HTR-8/SVneo (cell line): ENCODE measurements at regions not wholly inside any gene's neighbourhood (a gene's known extent, or its start where the extent isn't known, plus 50 kb on each side); places are given as distances from the start of the nearest gene placed in this dataset.
A peak's percentile ranks its signal among the peaks of the same experiment; 100 is the strongest.
"Not testable (repeated sequence)": the region's sequence is repeated elsewhere in the genome, so short reads cannot be mapped to it uniquely, and the experiment has no call there.

Experiments used
- DNase-seq: peaks from one replicate; pipeline ENCODE4 v3.0.0; 2011; ENCODE audit warnings: low spot score, mixed read lengths; ENCODE audit not compliant: insufficient read length
- FAIRE-seq: peaks from 2 replicates; lab custom pipeline; 2011; peaks lifted over from hg19 to GRCh38; lab: Jason Lieb, UNC

GRCh38 chr11:47928426-47928825, 51.9 kb upstream of the PTPRJ start:
- DNase-seq (no peak), FAIRE-seq (no peak)

DNA sequence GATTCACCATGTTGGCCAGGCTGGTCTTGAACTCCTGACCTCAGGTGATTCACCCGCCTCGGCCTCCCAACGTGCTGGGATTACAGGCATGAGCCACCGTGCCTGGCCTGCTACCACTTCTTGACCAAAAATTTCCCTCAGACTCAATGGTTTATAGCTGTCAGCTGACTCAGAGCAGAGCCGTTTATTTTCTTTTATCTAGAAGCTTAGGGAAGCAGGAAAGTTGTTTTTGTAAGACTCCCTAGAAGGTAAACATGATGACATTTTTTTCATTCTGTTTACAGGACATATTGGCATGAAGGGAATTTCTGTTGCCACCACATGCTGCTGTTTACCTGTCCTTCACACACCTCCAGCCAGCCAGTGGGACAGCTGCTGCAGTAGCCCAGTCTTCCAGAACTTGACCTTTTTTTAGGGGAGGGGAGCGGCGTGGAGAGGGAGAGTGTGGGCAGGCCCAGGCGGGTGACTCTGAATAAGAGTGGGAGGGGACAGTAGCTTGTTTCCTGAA, 56.1 kb upstream of the PTPRJ start:
- DNase-seq, result peak; percentile 48

GRCh38 chr11:47923667-47924066, 56.7 kb upstream of the PTPRJ start:
- FAIRE-seq, result no peak
- no peak for DNase-seq

More for the DNA sequence above, 56.1 kb upstream of the PTPRJ start:
- no peak for FAIRE-seq

DNA sequence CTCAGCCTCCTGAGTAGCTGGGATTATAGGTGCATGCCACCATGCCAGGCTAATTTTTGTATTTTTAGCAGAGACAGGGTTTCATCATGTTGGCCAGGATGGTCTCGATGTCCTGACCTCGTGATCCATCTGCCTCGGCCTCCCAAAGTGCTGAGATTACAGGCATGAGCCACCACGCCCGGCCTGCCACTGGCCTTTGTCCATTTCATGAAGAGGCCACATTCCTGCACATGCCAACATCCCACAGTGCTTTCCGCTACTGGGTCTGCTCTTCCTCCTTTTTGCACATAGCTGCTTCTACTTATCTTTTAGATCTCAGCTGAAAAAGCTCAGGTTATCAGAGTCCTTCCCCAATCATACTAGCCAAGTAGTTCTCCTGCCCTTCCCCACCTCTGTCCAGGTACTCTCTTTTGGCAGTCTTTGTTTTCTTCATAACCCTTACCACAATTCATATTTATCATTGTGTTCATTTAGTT, 59.2 kb upstream of the PTPRJ start:
- FAIRE-seq, DNase-seq: not testable (repeated sequence)

DNA sequence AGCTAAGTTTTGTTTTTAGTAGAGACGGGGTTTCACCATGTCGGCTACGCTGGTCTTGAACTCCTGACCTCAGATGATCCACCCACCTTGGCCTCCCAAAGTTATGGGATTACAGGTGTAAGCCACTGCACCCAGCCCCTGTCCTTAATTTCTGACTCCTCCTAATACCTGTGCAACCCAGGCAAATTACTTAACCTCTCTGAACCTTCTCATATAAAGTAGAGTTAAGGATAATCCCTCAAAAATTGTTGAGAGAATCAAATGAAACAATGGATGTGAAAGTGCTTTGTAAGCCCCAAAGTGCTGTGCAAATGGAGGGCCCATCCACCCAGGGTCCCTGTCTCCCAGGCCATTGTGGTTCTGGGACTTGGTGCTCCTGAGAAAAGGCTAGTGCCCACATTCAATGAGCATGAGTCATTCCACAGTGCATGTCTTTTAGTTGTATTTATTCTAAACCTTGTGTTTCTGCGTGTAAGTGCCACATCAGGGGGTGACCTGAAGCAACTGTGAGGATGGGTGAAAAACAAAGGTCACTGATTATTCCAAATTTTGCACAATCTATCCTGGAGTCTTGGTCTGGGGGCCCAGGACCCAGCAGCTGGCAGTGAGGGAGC, 61.4 kb upstream of the PTPRJ start:
- DNase-seq (peak; percentile 60), FAIRE-seq (no peak)

DNA sequence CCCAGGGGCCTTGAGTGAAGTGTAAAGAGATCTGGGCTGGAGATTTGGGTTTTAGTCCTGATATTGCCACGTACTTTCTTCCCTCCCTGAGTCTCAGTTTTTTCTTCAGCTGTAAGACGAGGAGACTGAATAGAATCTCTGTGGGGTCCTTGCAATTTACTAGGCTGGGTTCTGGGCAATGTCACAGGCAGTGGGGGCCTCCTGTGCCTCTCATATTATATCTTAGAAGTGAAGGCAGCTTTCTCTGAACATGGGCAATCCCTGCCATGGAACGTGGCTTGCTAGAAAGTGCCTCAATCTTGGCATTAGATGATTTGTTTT, 62.0 kb upstream of the PTPRJ start:
- DNase-seq, result no peak
- no peak for FAIRE-seq

DNA sequence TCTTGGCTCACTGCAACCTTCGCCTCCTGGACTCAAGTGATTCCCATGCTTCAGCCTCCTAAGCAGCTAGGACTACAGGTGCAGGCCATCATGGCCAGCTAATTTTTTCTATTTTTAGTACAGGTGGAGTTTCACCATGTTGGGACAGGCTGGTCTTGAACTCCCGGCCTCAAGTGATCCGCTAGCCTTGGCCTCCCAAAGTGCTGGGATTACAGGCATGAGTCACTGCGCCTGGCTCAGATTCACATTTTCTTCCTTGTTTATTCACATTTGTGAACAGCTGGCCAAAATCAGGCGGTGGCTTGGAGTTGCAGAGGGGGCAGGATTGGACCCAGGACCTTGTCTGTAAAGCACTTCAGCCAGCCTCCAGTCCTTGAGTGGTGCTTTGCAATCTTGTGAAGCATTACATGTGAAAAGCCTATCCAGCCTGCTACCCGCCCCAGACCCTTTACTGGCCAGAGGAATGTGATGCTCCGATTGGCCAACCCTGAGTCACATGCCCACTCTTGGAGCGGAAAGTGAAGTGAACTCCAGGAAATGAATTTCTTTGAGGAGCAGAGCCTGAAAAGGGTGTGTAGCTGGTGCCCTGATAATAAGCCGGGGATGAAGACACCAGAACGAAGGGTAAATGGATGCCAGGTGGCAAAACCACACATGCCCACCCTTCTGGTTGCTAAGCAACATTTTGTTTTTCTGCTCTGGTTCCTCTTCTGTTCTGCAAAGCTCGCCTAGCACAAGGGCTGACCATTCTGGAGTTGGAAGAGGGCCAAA, 62.6 kb upstream of the PTPRJ start:
- DNase-seq, result peak; percentile 54
- FAIRE-seq, result no peak

- FAIRE-seq (no peak), DNase-seq (no peak)
These were observed 64.0 kb upstream of the PTPRJ start for GRCh38 chr11:47916361-47916841.

DNA sequence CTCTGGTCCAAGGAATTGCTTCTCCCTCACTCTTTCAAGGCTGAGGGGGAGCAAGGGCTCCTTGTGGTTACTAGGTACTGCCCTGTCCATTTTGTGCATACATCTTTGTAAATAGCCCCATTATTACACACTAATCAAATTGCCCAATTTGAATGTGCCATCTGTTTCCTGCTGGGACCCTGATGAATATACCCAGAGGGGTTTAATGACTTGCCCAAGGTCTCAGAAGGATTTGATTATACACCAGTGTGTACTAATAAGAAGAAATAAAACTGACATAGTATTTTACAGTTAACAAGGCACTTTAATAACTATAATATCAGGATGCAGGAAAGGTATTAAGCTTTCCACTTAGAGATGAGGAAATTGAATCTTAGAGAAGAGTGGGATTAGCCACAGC, 64.6 kb upstream of the PTPRJ start:
- no peak for FAIRE-seq
- no peak for DNase-seq

GRCh38 chr11:47915374-47915773, 65.0 kb upstream of the PTPRJ start:
- no peak for FAIRE-seq

DNA sequence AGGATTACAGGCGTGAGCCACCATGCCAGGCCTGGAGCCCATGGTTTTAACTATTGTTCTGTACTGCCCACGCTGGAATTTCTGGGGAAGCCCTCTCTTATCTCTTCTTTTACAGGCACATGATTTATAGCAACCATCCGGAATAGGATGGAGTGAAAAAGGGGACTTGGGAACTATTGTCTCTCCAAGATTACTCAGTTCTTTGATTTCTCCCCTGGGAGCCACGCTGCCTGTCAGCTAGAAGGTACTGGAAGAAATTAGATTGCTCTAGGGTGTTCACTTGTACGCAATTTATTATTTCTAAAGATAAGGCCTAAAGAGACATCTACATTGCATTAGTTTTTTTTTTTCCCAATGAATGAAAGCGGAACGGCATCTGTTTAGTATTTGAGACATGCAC, 65.6 kb upstream of the PTPRJ start:
- no peak for FAIRE-seq
- DNase-seq, result no peak

More at GRCh38 chr11:47915374-47915773, 65.0 kb upstream of the PTPRJ start:
- DNase-seq, result no peak

DNA sequence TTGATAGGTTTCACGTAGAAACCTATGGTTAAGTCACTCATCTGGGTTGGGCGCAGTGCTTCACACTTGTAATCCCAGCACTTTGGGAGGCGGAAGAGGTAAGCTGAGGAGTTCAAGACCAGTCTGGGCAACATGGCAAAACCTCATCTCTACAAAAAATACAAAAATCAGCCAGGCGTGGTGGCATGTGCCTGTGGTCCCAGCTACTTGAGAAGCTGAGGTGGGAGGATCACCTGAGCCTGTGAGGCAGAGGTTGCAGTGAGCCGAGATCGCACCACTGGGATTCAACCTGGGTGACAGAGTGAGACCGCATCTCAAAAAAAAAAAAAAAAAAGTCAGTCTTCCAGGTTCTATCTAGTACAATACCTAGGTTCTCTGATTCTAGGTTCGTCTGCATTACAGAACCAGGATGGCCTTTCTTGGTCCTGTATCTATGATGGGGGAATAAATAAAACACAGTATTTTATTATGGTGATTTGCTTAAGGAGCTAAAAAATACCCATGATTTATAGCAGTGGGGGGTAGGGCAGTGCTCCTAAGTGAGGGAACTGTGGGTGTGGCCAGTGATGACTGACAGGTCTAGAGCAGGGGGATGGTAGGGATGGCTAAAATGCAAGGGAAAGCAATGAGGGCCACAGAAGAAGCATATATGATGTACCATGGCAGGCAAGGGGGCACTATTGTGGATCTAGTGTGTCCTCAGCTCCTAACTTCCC, 65.5 kb upstream of the NUP160 start:
- FAIRE-seq, result no peak
- DNase-seq, result no peak

GRCh38 chr11:47912843-47913437, 64.8 kb upstream of the NUP160 start:
- FAIRE-seq (no peak), DNase-seq (no peak)

DNA sequence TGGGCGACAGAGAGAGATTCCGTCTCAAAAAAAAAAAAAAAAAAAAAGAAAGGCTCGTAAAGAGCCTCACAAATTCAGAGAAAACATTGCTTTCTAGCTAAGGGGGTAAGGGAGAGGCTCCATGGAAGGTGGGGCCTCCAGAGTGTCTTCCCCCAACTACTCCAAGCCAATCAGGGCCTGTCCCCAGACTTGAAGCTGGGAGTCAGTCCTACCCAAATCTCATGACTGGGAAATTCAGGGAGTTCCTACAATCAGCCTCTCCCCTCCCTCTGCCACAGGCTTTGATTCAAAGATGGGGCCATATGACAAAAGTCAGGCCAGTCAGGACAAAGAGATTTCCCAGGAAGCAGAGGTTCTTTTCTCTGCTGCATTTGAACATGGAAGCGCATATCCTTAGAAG, 63.0 kb upstream of the NUP160 start:
- DNase-seq, result no peak
- no peak for FAIRE-seq

DNA sequence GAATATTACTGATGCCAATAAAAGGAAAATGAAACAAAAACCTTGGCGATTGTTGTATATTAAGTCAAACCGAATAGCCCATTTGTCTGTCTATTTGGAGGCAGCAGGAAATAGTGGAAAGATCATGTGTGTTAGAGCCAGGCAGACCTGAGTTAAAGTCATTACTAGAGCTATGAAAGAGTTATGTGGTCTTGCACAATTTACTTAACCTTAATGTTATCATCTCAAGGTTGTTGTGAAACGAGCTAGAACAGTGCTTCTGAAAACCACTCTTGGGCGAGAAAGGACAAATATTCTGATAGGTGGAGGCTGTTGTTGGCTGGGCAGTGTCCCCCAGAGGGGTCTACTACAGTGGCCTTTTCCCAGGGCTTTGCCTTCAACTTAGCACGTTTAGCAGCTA, 60.0 kb upstream of the NUP160 start:
- DNase-seq, result no peak
- no peak for FAIRE-seq

DNA sequence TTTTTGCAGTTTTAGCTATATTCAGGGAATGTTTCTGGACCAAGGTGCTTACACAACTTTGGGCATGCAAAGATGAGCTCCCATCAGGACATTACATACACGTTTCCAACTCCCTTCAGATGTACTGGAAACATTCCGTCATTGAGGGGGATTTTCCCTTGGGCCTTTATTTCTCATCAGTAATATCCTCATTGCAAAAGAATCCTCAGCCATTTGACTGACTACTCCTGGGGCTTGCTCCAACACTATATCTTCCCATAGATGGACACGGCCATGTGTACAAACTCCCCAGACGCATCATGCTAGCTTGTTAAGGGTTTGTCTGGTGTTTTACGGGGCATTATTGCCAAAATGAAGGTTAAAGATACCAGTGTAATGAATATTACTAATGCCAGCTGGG, 59.3 kb upstream of the NUP160 start:
- DNase-seq, result no peak
- FAIRE-seq, result no peak

DNA sequence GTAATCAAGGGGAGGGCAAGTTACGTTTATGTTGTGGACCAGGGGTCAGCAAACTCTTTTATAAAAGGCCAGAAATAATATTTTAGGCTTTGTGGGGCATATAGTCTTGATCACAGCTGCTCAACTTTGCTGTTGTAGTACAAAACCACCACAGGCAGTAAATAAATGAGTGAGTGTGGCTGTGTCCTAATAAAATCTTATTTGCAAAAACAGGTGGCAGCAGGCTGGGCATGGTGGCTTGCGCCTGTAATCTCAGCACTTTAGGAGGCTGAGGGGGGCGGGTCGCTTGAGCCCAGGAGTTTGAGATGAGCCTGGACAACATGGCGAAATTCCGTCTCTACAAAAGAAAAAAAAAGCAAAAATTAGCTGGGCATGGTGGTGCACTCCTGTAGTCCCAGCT, 57.9 kb upstream of the NUP160 start:
- no peak for FAIRE-seq
- no peak for DNase-seq

DNA sequence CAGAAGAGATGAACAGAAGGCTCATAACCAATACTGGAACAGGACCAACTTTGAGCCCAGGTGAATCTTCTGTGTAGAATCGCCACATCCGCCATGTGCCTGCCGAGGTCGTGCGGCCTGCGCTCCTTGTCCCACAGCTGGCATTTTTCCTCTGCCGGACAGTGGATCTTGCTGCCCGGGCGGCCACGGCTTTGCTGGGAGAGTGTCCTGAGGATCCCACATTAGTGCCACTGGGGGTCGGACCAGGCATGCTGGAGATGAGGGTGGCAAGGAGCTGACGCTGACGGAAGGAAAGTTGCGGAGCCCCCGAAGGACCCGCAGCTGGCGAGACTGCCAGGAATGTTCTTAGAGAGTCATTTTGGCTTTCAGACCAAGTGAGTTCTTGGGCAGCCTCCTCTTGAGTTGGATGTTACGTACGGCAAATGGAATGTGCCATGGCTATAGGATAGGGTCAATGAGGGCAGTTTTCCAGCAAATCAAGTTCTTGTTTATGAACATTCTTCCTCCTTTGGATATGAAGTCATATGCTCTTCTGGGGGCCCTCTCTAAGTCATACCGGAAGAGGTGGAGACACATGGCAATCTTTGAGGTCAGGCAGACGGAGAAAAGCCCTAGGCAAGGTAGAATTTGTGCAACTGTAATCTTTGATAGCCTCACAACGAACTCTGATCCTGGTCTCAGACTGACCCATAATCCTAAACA, 57.4 kb upstream of the NUP160 start:
- DNase-seq, result peak; percentile 93
- peak; percentile 89 for FAIRE-seq

DNA sequence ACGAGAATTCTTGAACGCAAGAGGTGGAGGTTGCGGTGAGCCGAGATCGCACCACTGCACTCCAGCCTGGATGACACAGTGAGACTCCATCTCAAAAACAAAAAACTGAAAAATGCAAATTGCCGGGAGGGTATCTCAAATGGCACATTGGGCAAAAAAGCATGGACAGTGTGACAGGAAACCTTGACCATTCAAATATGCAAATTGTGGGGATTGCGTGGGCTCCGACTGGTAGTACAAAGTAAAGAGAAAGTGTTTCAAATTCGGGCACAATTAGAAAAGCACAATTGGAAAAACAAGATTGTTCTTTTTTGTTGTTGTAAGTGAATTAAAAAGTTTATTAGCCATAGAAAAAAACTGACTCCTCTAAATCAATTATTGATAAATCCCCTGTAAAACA, 56.7 kb upstream of the NUP160 start:
- no peak for DNase-seq

GRCh38 chr11:47904048-47904447, 55.9 kb upstream of the NUP160 start:
- DNase-seq (no peak), FAIRE-seq (no peak)

More for the DNA sequence above, 56.7 kb upstream of the NUP160 start:
- FAIRE-seq, result no peak
